HUES64 (cell line): ENCODE measurements at regions not wholly inside any gene's neighbourhood (a gene's known extent, or its start where the extent isn't known, plus 50 kb on each side); places are given as distances from the start of the nearest gene placed in this dataset.

Experiments used
- H3K27ac ChIP-seq: 2 replicates; pipeline ENCODE4 v1.7.0; 2013; ENCODE audit warnings: low read depth, low read length, inconsistent platforms
- H3K27me3 ChIP-seq: 2 replicates; pipeline ENCODE4 v1.6.1; 2013; ENCODE audit warnings: mild to moderate bottlenecking, low read length; ENCODE audit not compliant: insufficient read depth
- H3K36me3 ChIP-seq: 2 replicates; pipeline ENCODE4 v1.6.1; 2013; ENCODE audit warnings: mild to moderate bottlenecking, low read length; ENCODE audit not compliant: insufficient read depth
- H3K4me1 ChIP-seq: 2 replicates; pipeline ENCODE4 v1.6.1; 2013; ENCODE audit warnings: mild to moderate bottlenecking, low read length, moderate library complexity; ENCODE audit not compliant: insufficient read depth
- H3K4me3 ChIP-seq: 2 replicates; pipeline ENCODE4 v1.5.1; 2013; ENCODE audit warnings: mild to moderate bottlenecking, low read length, moderate library complexity
- H3K9ac ChIP-seq: 2 replicates; pipeline ENCODE4 v1.6.1; 2013; ENCODE audit warnings: mild to moderate bottlenecking, low read depth, low read length
- H3K9me3 ChIP-seq: 2 replicates; pipeline ENCODE4 v1.6.1; 2013; ENCODE audit warnings: low read depth, low read length; ENCODE audit not compliant: insufficient read depth
- WGBS: fragments of 150-250, 120-280 bp; methylation state at CpG from one replicate; pipeline ENCODE4 v1.1.7; 2013; ENCODE audit warnings: missing lambda C conversion rate; 5-methylcytosine and 5-hydroxymethylcytosine counted together

DNA sequence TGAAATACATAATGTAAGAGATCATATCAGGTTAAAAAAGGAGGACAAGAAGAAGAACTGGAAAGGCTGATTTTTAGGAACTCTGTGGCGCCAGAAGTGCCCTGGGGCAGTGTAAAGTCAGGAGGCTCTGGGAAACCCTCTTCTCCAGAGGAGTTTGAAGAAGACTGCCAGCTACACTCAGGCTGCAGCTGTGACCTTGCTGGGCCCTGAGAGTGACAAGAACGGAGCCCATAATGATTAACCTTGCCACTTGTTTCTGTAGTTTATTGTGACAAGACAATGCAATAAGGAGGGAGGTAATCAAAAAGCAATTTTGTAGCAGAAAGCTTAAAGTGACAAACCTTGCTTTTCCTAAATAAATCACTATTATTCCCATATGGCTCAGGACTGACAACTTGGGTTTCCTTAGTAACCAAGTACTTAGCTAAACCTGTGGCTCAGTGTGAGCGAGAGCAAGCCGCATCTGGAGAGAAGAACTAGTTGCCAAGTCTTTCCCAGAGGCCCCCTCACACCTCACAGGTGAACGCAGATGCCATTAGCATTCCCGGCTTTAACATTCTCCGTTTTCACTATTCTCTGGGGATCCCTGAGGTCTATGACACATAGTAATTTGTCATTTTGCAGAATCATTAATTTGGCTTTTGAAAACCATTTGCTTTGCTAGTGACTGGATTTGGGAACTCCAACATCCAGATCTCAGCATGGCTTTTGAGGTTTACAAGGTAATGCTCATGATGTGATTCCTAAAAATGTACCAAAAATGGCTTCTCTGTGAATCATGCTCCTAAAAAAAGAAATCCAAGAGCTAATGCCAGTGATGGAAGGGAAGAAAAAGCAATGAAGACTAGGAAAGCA, 115.9 kb downstream of the OMA1 start:
- Histone ChIP-seq H3K4me3 (no peak overlapping the region), H3K9me3 (no peaks in the 10 kb centered on the region), H3K4me1 (peaks cover 9% of the 10 kb centered on the region), H3K27ac (no peak overlapping the region), H3K9ac (no peak overlapping the region), H3K27me3 (no peaks in the 10 kb centered on the region), H3K36me3 (no peaks in the 10 kb centered on the region)
- WGBS: 79% methylated on average over 7 of the region's 7 CpGs

DNA sequence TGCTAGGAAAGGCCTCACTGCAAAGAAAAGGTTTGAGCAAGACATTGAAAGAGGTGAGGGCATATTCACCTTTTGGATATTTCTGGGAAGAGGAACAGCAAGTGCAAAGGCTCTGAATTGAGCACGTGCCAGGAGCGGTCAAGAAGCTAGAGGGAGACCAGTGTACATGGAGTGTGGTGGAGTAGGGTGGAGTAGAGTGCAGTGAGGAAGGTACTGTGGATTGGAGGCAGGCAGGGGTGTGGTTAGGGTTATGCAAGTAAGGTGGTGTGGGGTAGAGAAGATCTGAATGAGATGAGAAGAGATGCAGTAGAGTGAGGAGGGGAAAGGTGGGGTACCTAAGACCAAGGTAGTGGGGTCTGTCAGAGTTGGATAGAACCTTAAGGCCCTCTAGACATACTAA, 119.6 kb downstream of the OMA1 start:
- no peak overlapping the region for H3K9ac ChIP-seq
- no peak overlapping the region for H3K4me3 ChIP-seq
- H3K4me1 ChIP-seq: no peaks in the 10 kb centered on the region
- no peaks in the 10 kb centered on the region for H3K9me3 ChIP-seq
- no peaks in the 10 kb centered on the region for H3K27me3 ChIP-seq
- WGBS: 93% methylated on average over 2 of the region's 2 CpGs
- H3K27ac ChIP-seq: no peak overlapping the region
- H3K36me3 ChIP-seq: no peaks in the 10 kb centered on the region

DNA sequence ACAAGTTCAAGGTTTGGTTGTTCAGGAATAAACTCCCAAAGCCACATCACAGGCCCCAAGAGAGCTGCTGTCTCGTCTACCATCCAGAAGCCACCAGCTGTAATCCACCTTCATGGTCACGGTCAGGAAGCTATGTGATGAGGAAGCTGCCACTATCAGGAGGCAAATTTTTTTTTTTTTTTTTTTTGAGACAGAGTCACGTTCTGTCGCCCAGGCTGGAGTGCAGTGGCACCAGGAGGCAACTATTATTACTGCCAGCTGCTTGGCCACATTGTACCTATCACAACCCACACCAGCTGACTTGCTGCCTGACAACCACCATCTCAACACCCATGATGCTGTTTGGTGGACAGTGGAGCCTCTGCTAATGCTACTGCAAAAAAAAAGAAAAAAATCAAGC, 124.1 kb downstream of the OMA1 start:
- Histone ChIP-seq H3K36me3 (no peaks in the 10 kb centered on the region), H3K9me3 (no peaks in the 10 kb centered on the region), H3K27ac (no peak overlapping the region), H3K4me3 (no peak overlapping the region), H3K27me3 (no peaks in the 10 kb centered on the region), H3K9ac (no peak overlapping the region), H3K4me1 (no peaks in the 10 kb centered on the region)
- 90% methylated on average over 4 of the region's 4 CpGs for WGBS

DNA sequence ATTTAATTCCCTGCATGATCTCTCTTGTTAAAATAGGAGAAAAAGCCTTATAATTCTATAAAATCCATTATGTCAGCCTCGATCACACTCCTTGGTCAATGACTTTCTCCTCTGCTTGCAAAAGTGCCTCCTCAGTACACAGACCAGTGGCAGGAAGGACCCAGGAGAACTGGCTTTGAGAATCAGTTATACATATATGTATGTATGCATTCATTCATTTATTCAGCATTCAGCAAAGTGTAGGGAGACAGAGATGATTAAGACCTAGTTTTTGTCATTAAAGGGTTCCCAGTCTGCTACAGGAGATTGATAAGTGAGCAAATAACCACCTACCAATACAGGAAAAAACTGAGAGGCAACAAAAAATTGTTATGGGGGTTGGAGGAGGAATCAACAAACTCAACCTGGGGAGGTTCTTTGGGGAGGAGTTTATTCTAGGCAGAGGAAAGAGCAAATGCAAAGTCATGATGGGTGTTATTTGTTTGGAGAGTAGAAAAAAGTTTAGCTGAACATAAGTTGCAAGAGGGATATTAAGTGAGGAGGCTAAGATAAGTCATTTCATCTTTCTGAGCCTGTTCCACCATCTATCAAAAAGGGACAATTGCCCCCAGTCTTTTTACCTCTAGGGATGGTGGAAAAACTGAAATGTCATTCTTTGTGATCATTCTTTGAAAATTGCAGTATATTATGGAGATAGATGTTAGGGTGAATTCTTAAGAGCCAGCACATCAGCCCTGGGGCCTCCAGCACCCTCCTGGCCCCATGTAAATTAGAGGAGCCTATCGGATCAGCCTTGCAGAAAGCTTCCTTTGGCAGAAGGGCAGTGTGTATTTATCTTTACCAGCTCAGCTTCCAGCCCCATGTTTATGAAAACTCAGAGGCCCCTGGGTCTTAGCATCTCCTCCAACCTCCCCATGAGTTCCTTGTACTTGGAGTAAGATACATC, 128.0 kb downstream of the OMA1 start:
- H3K36me3 ChIP-seq: no peaks in the 10 kb centered on the region
- H3K27ac ChIP-seq: no peak overlapping the region
- WGBS: 95% methylated on average over 2 of the region's 2 CpGs
- H3K4me1 ChIP-seq: no peaks in the 10 kb centered on the region
- no peak overlapping the region for H3K9ac ChIP-seq
- no peaks in the 10 kb centered on the region for H3K27me3 ChIP-seq
- H3K9me3 ChIP-seq: no peaks in the 10 kb centered on the region
- no peak overlapping the region for H3K4me3 ChIP-seq

- no peak overlapping the region for H3K4me3 ChIP-seq
- no peaks in the 10 kb centered on the region for H3K9me3 ChIP-seq
- H3K4me1 ChIP-seq: peaks cover 9% of the 10 kb centered on the region; the same call in 1 of the 2 replicates
- H3K27me3 ChIP-seq: no peaks in the 10 kb centered on the region
- no peaks in the 10 kb centered on the region for H3K36me3 ChIP-seq
- no peak overlapping the region for H3K27ac ChIP-seq
- no peak overlapping the region for H3K9ac ChIP-seq
- 82% methylated on average over 4 of the region's 4 CpGs for WGBS
Measured at GRCh38 chr1:58412071-58412580, 134.4 kb downstream of the OMA1 start.

- no peaks in the 10 kb centered on the region for H3K36me3 ChIP-seq
- no peak overlapping the region for H3K4me3 ChIP-seq
- H3K9me3 ChIP-seq: no peaks in the 10 kb centered on the region
- H3K9ac ChIP-seq: no peak overlapping the region
- H3K27me3 ChIP-seq: no peaks in the 10 kb centered on the region
- WGBS: 89% methylated on average over 5 of the region's 6 CpGs
- peaks cover 9% of the 10 kb centered on the region; the same call in 1 of the 2 replicates for H3K4me1 ChIP-seq
- no peak overlapping the region; the same call in 1 of the 2 replicates for H3K27ac ChIP-seq
Measured at GRCh38 chr1:58409890-58410289, 136.6 kb downstream of the OMA1 start.

DNA sequence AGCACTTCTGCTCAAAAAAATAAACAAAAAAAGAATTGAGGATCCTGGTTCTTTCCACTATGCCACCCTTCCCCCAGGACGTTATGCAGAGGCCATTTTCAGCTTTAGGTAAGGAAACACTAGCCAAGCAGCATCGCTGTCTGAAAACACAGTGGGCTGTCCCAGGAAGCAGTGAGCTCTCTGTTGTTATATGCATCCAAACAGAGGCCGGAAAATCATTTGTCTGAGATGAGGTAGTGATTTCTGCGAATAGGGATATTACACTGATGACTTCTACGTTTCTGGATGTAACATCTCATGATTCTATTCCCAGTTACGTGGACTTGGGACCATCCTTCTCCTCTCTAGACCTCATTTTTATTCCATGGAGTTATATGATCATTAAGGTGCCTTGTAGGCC, 137.2 kb downstream of the OMA1 start:
- H3K9ac ChIP-seq: no peak overlapping the region
- H3K36me3 ChIP-seq: no peaks in the 10 kb centered on the region
- peaks cover 9% of the 10 kb centered on the region; the same call in 1 of the 2 replicates for H3K4me1 ChIP-seq
- H3K4me3 ChIP-seq: no peak overlapping the region
- no peak overlapping the region; the same call in 1 of the 2 replicates for H3K27ac ChIP-seq
- 84% methylated on average over 6 of the region's 6 CpGs for WGBS
- no peaks in the 10 kb centered on the region for H3K27me3 ChIP-seq
- no peaks in the 10 kb centered on the region for H3K9me3 ChIP-seq

- 79% methylated on average over 11 of the region's 12 CpGs for WGBS
- no peaks in the 10 kb centered on the region for H3K27me3 ChIP-seq
- no peaks in the 10 kb centered on the region for H3K9me3 ChIP-seq
- no peak overlapping the region for H3K9ac ChIP-seq
- no peak overlapping the region for H3K4me3 ChIP-seq
- H3K4me1 ChIP-seq: peaks cover 6% of the 10 kb centered on the region; the same call in 1 of the 2 replicates
- no peak overlapping the region for H3K27ac ChIP-seq
- no peaks in the 10 kb centered on the region for H3K36me3 ChIP-seq
Measured at GRCh38 chr1:58406301-58407071, 140.0 kb downstream of the OMA1 start.

DNA sequence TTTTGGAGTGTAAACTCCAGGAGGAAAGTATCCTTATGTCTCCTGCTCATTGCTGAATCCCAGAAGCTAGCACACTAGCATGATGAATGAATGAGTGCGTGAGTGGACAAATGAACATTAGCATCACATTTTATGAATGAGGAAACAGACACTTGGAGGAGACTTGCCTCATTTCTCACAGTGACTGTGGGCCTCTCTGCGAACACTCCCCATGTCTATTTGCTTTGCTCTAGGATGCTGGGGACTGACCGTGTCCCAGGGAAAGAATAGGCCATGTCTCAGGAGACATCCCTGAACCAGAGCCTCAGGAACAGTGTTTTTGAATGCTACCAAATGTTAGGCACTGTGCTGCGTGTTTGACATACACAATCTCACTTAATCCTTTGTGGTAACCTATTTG, 140.9 kb downstream of the OMA1 start:
- Histone ChIP-seq H3K4me3 (no peak overlapping the region), H3K9ac (no peak overlapping the region), H3K9me3 (no peaks in the 10 kb centered on the region), H3K27me3 (no peaks in the 10 kb centered on the region), H3K4me1 (peaks cover 6% of the 10 kb centered on the region; the same call in 1 of the 2 replicates), H3K36me3 (no peaks in the 10 kb centered on the region), H3K27ac (no peak overlapping the region)
- 92% methylated on average over 4 of the region's 4 CpGs for WGBS

GRCh38 chr1:58403894-58404293, 142.6 kb downstream of the OMA1 start:
- no peak overlapping the region for H3K27ac ChIP-seq
- no peaks in the 10 kb centered on the region for H3K4me1 ChIP-seq
- H3K9me3 ChIP-seq: no peaks in the 10 kb centered on the region
- 94% methylated on average over 1 of the region's 1 CpG for WGBS
- H3K27me3 ChIP-seq: no peaks in the 10 kb centered on the region
- no peak overlapping the region for H3K4me3 ChIP-seq
- no peaks in the 10 kb centered on the region for H3K36me3 ChIP-seq
- H3K9ac ChIP-seq: no peak overlapping the region
